LoVo (cell line): ENCODE measurements at regions not wholly inside any gene's neighbourhood (a gene's known extent, or its start where the extent isn't known, plus 50 kb on each side); places are given as distances from the start of the nearest gene placed in this dataset.
"Not testable (repeated sequence)": the region's sequence is repeated elsewhere in the genome, so short reads cannot be mapped to it uniquely, and the experiment has no call there.

Source experiments
- DNase-seq: peaks from one replicate; pipeline ENCODE4 v3.0.0-alpha.2; 2016; ENCODE audit warnings: low spot score

DNA sequence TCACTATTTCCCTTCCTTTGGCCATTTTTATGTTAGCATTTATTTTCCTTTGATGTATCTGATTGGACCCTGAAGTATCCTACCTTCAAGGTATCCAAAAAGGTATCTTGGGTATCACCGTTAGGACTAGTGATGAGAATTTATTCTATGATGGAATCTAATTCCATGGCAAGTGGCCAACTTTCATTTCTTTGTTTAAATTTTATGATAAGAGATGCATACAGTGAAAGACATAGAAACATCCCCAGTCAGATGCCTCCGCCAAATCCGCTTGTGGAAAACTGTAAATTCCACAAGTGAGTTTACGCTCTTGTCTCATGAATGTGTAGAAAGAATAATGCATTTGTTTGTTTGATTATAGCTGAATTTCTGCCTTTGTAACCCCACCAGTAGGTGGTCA lies 153.7 kb upstream of the NR2F2 start:
- DNase-seq: no peak

GRCh38 chr15:96177279-96177678 lies 153.2 kb upstream of the NR2F2 start:
- no peak for DNase-seq

GRCh38 chr15:96180087-96180748 lies 150.3 kb upstream of the NR2F2 start:
- no peak for DNase-seq

- no peak for DNase-seq
Measured at GRCh38 chr15:96181217-96181616, 149.3 kb upstream of the NR2F2 start.

DNA sequence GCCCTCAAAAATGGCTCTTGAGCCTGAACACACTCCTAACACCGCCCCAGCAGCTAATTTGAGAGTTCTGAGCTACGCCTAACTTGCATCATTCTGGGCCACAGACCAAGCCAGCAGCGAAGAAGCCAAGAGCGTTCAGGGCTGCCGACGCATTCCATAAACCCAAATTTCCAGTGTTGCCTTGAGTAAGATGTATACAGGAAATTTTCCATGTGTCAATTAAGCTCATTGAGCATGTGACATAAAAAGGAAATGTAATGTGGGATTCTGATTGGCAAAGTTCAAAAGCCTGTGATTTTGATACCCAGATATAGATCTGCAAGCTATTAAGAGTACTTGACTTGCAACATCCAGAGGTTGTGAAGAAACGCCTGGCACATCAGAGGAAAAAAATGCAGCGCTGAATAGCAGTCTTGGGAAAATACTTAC lies 148.6 kb upstream of the NR2F2 start:
- DNase-seq: no peak

DNA sequence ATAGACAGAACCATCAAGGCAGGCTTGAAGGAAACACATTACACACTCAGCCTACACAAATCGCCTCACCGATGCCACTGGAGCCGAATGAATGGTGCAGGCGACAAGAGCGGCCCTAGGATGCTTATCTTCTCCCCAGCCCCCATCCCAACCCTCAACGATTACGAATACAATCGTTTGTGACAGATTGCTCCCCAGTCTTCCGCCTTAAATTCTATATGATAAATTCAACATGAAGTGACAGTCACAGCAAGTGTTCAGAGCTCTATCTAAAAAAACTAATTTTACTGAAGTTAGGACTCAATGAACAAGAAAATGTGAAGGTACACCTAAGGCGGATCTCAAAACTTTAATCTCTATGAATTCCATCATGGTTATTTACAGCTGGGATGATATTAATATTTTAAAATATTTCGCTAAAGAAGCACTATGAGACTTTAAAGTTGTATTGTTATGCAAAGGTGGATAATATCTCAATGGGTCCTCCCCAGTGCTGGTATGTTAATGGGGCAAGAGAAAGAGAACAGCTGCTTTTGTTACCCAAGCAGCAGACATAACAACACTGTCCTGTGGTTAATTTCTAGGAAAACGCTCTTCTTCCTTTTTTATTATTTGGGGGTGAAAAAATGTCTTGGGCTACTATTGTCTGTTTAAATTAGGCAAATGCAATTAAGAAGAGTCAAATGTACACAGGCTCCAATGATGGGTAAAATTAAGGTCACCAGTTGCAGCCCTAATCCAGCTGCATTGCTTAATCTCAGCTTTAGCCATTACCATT lies 147.6 kb upstream of the NR2F2 start:
- no peak for DNase-seq

GRCh38 chr15:96183514-96183850 lies 147.0 kb upstream of the NR2F2 start:
- DNase-seq: no peak

GRCh38 chr15:96183867-96184266 lies 146.6 kb upstream of the NR2F2 start:
- no peak for DNase-seq

GRCh38 chr15:96184297-96184696 lies 146.2 kb upstream of the NR2F2 start:
- DNase-seq: no peak

DNA sequence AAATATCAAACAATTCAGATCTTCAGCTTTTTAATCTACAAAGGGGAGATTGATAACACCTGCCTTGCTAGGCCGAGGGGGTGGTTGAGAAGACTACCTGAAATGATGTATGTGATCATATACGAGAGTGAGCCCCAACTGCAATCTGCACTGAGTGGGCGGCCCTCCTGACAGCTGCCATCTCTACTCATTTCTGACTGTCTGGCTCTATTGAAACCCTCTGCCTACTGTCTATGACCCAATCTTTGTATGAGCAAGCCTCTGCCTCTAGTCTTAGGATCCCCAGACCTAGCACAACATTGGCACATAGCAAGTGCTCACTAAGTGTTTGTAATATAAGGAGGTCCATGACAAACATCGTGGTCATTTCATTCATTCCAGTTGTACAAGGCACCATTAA lies 144.4 kb upstream of the NR2F2 start:
- no peak for DNase-seq

DNA sequence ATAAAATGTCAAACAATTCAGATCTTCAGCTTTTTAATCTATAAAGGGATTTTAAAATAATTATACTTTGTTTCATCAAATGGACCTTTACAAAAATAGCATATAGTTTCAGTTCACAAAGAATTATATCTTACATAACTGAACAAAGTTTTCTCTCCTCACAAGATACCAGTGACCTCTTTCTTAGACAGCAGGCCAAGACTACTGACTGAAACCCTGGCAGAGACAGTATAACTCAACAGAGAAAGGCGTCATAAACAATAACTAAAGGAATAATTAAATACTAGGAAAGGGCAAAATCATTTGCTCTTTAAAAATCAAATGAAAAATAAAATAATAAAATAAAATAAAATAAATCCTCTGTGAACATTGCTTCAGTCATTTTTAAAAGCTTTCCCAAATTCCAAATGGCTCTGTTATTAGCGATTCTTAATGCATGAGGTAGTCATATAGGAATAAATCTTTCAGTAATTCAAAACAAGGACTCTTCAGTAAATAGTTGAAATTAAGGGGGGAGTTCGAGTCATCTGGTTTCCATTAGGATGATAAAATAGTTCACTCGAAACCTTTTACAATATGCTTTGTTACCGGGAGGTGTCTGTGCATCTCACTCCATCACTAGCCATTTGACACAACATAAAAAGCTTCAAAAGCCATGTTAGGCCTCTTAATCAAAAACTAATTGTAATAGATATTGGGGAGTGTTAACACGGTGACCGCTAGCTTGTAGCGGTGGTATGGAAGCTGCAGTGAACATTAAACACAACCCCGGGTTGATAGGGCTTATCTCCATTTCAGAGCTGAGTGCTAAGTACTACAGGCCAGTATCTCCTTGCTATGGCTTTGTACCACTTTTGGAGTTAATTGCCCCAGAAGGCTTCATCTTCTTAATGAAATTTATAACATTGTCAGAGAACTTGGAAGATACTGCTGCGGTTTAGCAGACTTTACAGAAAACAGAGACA lies 142.9 kb upstream of the NR2F2 start:
- no peak for DNase-seq

GRCh38 chr15:96197721-96198120 lies 132.8 kb upstream of the NR2F2 start:
- no peak for DNase-seq

GRCh38 chr15:96199111-96199510 lies 131.4 kb upstream of the NR2F2 start:
- DNase-seq: no peak

DNA sequence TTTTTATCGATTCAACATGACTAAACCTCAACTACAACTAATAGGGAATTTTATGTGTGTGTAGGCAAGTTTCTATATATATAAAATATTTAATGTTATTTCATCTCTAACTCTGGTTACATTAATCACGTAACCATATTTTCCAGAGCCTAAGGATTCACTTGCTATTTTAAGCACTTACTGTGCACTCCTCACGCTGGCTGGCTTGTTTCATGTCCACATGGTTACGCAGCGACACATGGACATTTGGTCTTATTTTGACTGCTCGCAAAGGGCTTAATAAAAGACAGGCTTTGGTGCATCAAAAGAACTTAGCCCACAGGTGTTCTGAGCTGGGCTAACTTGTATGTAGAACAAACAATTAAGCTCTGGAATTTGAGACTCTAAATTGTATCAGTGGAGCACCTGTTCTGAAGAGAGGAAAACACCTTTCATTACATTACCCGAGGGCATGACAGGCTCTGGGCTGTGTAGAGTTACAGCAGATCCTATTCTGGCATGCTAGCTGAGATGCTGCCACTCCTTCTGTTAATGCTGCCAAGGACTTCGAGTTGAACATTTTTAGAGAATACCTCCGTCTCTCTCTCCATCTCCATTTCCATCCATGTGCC lies 130.0 kb upstream of the NR2F2 start:
- no peak for DNase-seq

GRCh38 chr15:96201696-96202095 lies 128.8 kb upstream of the NR2F2 start:
- no peak for DNase-seq

GRCh38 chr15:96205588-96205987 lies 124.9 kb upstream of the NR2F2 start:
- not testable (repeated sequence) for DNase-seq

DNA sequence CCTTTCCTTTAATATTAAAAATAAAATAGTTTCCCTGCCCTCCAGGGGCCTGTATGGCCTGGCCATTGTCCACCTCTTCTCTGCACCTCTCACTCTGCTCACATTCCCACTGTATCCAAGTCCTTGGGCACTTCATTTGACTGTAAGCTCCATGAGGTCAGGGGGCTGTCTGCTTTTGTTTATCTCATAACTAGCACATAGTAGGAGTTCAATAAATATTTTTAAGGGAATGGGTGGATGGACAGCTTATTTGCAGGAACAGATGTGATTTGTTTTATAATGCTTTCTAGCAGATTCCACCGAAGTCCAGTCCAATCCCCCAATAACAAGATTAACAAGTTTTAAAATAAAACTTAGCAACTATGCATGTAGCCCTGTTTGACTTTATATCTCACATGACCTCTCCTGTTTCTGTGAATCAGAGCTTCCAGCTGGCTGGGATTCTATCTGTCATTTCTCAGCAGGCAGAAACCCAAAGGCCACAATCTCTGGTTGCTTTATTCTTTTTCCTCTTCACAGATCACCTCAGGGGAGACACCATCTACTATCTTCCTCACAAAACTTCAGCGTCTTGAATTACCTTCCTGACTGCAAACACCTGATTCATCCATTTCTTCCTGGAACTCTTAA lies 123.0 kb upstream of the NR2F2 start:
- DNase-seq: no peak

- DNase-seq: no peak
Measured at GRCh38 chr15:96209285-96209735, 121.2 kb upstream of the NR2F2 start.

DNA sequence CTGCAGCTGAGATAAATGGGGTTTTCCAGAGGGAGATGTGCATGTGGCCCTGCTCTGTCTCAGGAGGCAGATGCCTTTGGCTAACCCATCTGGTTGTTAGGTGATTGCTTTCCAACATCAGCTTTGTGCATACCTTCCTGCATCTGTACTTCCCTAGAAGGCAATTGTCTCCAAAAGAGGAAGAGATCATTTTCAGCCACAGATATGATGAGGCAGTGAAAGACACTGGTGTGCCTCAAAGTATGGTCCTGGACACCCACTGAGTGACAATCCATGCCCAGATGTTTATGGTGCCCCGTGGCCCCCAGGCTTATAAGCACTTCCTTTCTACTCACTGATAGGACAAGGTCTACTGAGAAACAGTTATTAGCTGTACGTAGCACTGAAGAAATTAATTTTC lies 117.5 kb upstream of the NR2F2 start:
- DNase-seq: no peak

- no peak for DNase-seq
Measured at GRCh38 chr15:96213896-96214295, 116.6 kb upstream of the NR2F2 start.

GRCh38 chr15:96216481-96216880 lies 114.0 kb upstream of the NR2F2 start:
- DNase-seq: not testable (repeated sequence)

DNA sequence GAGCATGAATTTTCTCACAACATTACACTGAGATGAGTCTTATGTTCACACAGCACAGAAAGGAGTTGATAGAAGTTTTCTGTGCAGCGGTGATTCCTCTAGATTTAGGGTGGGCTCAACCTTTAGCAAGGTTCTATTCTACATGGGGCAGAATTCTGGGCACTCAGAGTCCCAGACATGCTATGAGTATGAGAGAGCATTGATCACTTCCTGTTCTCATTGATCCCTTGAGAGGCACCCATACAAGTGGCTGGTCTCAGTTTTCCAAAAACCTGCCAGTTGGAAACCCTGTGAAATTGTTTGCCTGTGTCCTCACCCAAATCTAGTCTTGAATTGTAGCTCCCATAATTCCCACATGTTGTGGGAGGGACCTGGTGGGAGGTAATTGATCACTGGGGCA lies 112.5 kb upstream of the NR2F2 start:
- no peak for DNase-seq
